ENCODE measurements at regions not wholly inside any gene's neighbourhood (a gene's known extent, or its start where the extent isn't known, plus 50 kb on each side); places are given as distances from the start of the nearest gene placed in this dataset.

DNA sequence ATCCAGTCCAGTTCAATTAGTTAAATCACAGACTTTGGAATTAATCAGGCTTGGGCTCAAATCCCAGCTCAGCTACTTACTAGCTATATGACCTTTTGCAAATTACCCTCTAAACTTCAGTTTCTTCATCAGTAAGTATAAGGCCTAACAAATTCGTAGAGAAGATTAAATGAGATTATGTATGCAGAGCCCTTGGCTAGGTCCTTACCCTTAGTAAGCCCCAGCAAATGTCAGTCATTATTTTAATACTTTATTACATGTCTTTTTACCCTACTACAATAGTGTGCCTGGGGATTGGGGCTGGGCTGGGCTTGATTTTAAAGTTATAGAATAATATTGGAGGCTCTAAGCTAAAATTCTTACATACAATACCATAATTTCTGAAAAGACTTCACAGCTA is 326.1 kb upstream of the PREP start:
- TF ChIP-seq, protein P1, sequence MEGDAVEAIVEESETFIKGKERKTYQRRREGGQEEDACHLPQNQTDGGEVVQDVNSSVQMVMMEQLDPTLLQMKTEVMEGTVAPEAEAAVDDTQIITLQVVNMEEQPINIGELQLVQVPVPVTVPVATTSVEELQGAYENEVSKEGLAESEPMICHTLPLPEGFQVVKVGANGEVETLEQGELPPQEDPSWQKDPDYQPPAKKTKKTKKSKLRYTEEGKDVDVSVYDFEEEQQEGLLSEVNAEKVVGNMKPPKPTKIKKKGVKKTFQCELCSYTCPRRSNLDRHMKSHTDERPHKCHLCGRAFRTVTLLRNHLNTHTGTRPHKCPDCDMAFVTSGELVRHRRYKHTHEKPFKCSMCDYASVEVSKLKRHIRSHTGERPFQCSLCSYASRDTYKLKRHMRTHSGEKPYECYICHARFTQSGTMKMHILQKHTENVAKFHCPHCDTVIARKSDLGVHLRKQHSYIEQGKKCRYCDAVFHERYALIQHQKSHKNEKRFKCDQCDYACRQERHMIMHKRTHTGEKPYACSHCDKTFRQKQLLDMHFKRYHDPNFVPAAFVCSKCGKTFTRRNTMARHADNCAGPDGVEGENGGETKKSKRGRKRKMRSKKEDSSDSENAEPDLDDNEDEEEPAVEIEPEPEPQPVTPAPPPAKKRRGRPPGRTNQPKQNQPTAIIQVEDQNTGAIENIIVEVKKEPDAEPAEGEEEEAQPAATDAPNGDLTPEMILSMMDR (IDR thresholded peaks at IDR 0.05; ENCODE audit: low read depth, low read length, missing control alignments), result no peak
- DNase-seq (ENCODE audit: low read depth), result no peak
- in situ Hi-C loops (cut with HindIII; ENCODE audit: low sequenced_read_pairs), result no loop called here

DNA sequence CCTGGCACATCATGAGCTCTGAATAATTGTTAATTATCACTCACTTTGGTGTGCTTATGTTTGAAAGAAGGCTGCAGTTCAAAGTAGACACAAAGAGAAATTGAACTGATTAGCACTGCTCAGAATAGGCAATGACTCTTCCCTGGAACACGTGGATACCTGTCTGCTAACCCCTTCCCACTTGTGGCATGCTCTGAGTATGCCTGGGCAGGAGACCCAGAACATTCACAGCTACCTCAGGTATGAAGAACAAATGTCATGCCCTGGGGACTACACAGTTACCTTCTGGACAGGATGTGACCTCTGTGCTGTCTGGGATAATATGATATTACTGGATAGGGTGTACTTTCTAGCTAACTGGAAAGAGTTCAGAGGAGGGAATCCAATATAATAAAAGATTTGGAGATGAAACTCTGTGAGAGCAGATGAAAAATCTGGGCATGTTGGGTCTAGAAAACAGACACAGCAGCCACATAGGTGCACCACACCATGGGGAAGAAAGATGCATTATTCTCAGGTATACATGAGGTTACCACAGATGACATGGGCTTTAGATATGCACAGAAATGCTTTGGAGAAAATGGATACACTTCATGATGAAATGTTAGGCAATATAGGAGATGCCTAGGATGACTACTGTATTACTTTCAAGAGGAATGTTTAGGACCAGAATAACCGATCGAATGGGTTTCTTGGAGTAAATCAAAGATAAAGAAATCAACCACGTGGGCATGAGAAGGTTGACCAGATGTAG is 324.2 kb upstream of the PREP start:
- in situ Hi-C loops (cut with HindIII; ENCODE audit: low sequenced_read_pairs), result no loop called here
- no peak for DNase-seq (ENCODE audit: low read depth)
- TF ChIP-seq, protein P1 (IDR thresholded peaks at IDR 0.05; ENCODE audit: low read depth, low read length, missing control alignments), result no peak
- H3K4me3 ChIP-seq (ENCODE audit: low read depth, low read length), result no peak overlapping the region

More for the DNA sequence above, 326.1 kb upstream of the PREP start:
- H3K4me3 ChIP-seq (ENCODE audit: low read depth, low read length), result no peak overlapping the region

DNA sequence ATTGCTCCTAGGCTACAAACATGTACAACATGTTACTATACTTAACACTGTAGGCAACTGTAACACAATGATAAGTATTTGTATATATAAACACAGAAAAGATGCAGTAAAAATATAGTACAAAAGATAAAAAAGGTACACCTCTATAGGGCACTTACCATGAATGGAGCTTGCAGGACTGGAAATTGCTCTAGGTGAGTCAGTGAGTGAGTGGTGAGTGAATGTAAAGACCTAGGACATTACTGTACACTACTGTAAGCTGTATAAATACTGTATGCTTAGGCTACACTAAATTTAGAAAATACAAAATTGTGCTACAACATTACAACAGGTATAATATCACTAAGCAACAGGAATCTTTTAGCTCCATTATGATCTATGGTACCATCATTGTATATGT is 312.0 kb upstream of the PREP start:
- TF ChIP-seq, protein P1 (IDR thresholded peaks at IDR 0.05; ENCODE audit: low read depth, low read length, missing control alignments), result no peak
- no peak for DNase-seq (ENCODE audit: low read depth)
- in situ Hi-C loops (cut with HindIII; ENCODE audit: low sequenced_read_pairs), result no loop called here
- H3K4me3 ChIP-seq (ENCODE audit: low read depth, low read length), result no peak overlapping the region

DNA sequence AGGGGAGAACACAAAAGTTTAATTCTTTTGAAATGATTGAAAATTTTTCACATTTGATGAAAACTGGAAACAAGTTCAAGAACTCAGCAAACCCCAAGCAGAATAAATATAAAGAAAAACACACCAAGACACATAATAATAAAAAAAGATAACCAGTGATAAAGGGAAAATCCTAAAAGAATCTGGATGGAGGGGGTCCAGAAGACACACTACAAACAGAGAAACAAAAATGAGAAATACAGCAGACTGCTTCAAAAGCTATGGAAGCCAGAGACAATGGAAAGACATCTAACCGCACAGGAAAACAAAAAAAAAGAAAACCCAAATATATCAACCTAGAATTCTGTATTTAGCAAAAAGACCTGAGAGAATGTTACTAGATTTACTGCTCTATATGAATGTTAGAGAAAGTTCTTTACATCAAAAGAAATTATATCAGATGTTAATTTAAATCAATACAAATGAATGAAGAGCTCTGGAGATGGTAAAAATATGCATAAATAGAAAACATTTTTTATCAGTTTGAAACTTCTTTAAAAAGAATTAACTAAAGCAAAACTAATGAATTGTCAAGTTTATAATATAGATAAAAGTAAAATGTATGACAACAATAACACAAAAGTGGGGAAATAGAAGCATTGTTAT is 310.7 kb upstream of the PREP start:
- no peak for DNase-seq (ENCODE audit: low read depth)
- TF ChIP-seq, protein P1 (IDR thresholded peaks at IDR 0.05; ENCODE audit: low read depth, low read length, missing control alignments), result no peak
- H3K4me3 ChIP-seq (ENCODE audit: low read depth, low read length), result no peak overlapping the region
- in situ Hi-C loops (cut with HindIII; ENCODE audit: low sequenced_read_pairs), result no loop called here

GRCh38 chr6:105711216-105711615 is 308.3 kb upstream of the PREP start:
- TF ChIP-seq, protein P1 (IDR thresholded peaks at IDR 0.05; ENCODE audit: low read depth, low read length, missing control alignments), result no peak
- no peak for DNase-seq (ENCODE audit: low read depth)
- in situ Hi-C loops (cut with HindIII; ENCODE audit: low sequenced_read_pairs), result no loop called here
- no peak overlapping the region for H3K4me3 ChIP-seq (ENCODE audit: low read depth, low read length)

DNA sequence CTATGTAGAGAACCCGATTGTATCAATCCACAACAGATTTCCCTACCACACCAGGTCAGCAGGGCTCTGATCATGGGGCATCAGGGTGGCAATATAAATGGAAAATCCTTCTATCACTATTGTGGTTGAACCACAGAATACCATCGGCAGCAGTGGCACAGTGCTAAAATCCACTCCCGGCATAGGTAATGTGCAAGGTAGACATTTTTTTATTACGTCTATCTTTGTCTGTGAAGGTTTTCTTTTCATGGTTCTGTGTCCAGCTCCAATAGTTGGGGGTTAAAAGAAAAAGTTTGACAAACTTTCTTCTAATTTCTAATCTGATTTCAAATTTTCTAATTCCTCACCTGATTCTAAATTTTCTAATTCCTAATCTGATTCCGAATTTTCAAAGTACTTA is 302.7 kb upstream of the PREP start:
- no peak overlapping the region for H3K4me3 ChIP-seq (ENCODE audit: low read depth, low read length)
- DNase-seq (ENCODE audit: low read depth), result no peak
- in situ Hi-C loops (cut with HindIII; ENCODE audit: low sequenced_read_pairs), result no loop called here
- TF ChIP-seq, protein P1 (IDR thresholded peaks at IDR 0.05; ENCODE audit: low read depth, low read length, missing control alignments), result no peak
